SK-N-SH treated with all-trans-retinoic acid at 6 μM for 48 hours (cell line): ENCODE measurements at regions not wholly inside any gene's neighbourhood (a gene's known extent, or its start where the extent isn't known, plus 50 kb on each side); places are given as distances from the start of the nearest gene placed in this dataset.

Experiments used
- ATAC-seq: fragments of 200-7000 bp; cut with Tn5 transposase; 3 replicates; pipeline ENCODE4 v1.9.1; 2020; ENCODE audit warnings: mild to moderate bottlenecking, moderate library complexity
- ARNTL ChIP-seq: fragments of 450-650 bp; formaldehyde crosslinking; IDR thresholded peaks from 2 replicates; pipeline ENCODE4 v1.5.0; 2020; ENCODE audit warnings: low read depth, mild to moderate bottlenecking, moderate library complexity, borderline replicate concordance
- BACH2 ChIP-seq: fragments of 250-450 bp; sonication (Bioruptor Pico); IDR thresholded peaks from 2 replicates; pipeline ENCODE4 v1.9.0; 2021; ENCODE audit warnings: mild to moderate bottlenecking, borderline replicate concordance
- CSDC2 ChIP-seq: fragments of 250-450 bp; sonication (Bioruptor Pico); IDR thresholded peaks from 2 replicates; pipeline ENCODE4 v1.5.0; 2020; ENCODE audit warnings: mild to moderate bottlenecking, moderate library complexity
- ESRRG ChIP-seq: fragments of 250-450 bp; sonication (Bioruptor Pico); IDR thresholded peaks from 2 replicates; pipeline ENCODE4 v1.6.1; 2021; ENCODE audit warnings: mild to moderate bottlenecking
- GLIS3 ChIP-seq: fragments of 250-450 bp; sonication (Bioruptor Pico); IDR thresholded peaks from 2 replicates; pipeline ENCODE4 v1.5.0; 2020; ENCODE audit warnings: mild to moderate bottlenecking, moderate library complexity
- POU6F1 ChIP-seq: fragments of 250-450 bp; sonication (Bioruptor Pico); IDR thresholded peaks from 2 replicates; pipeline ENCODE4 v1.8.0; 2021; ENCODE audit warnings: low read depth, mild to moderate bottlenecking, moderate library complexity, borderline replicate concordance
- PPARA ChIP-seq: fragments of 250-450 bp; sonication (Bioruptor Pico); IDR thresholded peaks from 2 replicates; pipeline ENCODE4 v1.5.0; 2020; ENCODE audit warnings: mild to moderate bottlenecking, borderline replicate concordance
- RARB ChIP-seq: fragments of 250-450 bp; sonication (Bioruptor Pico); IDR thresholded peaks from 2 replicates; pipeline ENCODE4 v1.8.0; 2021; ENCODE audit warnings: mild to moderate bottlenecking, moderate library complexity
- TCF4 ChIP-seq: fragments of 250-450 bp; sonication (Bioruptor Pico); IDR thresholded peaks from 2 replicates; pipeline ENCODE4 v1.8.0; 2021; ENCODE audit warnings: mild to moderate bottlenecking, moderate library complexity, borderline replicate concordance
- TSHZ2 ChIP-seq: fragments of 250-450 bp; sonication (Bioruptor Pico); IDR thresholded peaks from 2 replicates; pipeline ENCODE4 v1.5.0; 2020; ENCODE audit warnings: mild to moderate bottlenecking, moderate library complexity
- ZC3H10 ChIP-seq: fragments of 250-450 bp; sonication (Bioruptor Pico); IDR thresholded peaks from 2 replicates; pipeline ENCODE4 v1.5.1; 2021; ENCODE audit warnings: mild to moderate bottlenecking, moderate library complexity
- ZFP3 ChIP-seq: fragments of 250-450 bp; sonication (Bioruptor Pico); IDR thresholded peaks from 2 replicates; pipeline ENCODE4 v1.5.0; 2020; ENCODE audit warnings: mild to moderate bottlenecking, moderate library complexity
- ZFP30 ChIP-seq: fragments of 450-650 bp; formaldehyde crosslinking; IDR thresholded peaks from 2 replicates; pipeline ENCODE4 v1.5.0; 2022; ENCODE audit warnings: mild to moderate bottlenecking, moderate library complexity
- ZNF565 ChIP-seq: fragments of 450-650 bp; formaldehyde crosslinking; conservative IDR thresholded peaks from 2 replicates; pipeline ENCODE4 v1.5.0; 2020; ENCODE audit warnings: low read depth, mild to moderate bottlenecking, moderate library complexity
- ZNF70 ChIP-seq: fragments of 450-650 bp; formaldehyde crosslinking; IDR thresholded peaks from 2 replicates; pipeline ENCODE4 v1.5.0; 2020; ENCODE audit warnings: mild to moderate bottlenecking, moderate library complexity
- ZNF8 ChIP-seq: fragments of 450-650 bp; formaldehyde crosslinking; IDR thresholded peaks from 2 replicates; pipeline ENCODE4 v1.5.0; 2020; ENCODE audit warnings: mild to moderate bottlenecking, moderate library complexity
- TF ChIP-seq, protein P1 (sequence below): fragments of 250-450 bp; sonication (Bioruptor Pico); IDR thresholded peaks from 2 replicates; pipeline ENCODE4 v1.8.0; 2020; ENCODE audit warnings: mild to moderate bottlenecking, moderate library complexity, borderline replicate concordance
- TF ChIP-seq, protein P2 (sequence below): fragments of 250-450 bp; sonication (Bioruptor Pico); IDR thresholded peaks from 2 replicates; pipeline ENCODE4 v1.5.1; 2020; ENCODE audit warnings: low read depth, mild to moderate bottlenecking, moderate library complexity
- TF ChIP-seq, protein P3 (sequence below): fragments of 250-450 bp; sonication (Bioruptor Pico); IDR thresholded peaks from 2 replicates; pipeline ENCODE4 v1.5.1; 2021; ENCODE audit warnings: mild to moderate bottlenecking, moderate library complexity

DNA sequence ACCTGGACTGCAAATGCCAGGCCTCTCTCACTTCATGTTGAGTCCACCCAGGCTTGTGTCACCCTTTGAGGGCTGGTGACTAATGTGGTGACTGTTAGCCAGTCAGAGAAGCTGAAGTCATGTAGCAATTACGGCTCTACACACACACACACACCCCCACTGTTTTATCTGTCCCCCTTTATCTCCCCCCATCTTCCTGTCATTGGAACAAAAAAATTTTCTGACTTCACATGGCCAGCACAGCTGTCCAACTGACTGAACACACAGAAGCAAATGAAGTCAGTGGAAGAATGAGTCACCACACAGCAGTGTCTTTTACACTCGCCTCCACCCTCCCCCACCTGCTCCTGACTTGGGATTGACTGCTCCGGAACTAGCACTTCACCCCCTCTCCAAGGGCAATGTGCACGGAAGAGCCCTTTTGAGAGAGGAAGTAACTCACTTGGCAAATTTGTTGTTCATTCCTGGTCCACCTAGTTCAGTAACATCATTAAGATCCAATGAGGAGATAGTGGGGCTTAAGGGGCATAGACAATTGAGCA lies 198.0 kb downstream of the RNF144B start:
- TF ChIP-seq ZFP3 (CRISPR knock-in tag) = 0 out of 2 replicates have a peak, but pooled peaks have one; percentile 34
- TF ChIP-seq GLIS3 (CRISPR knock-in tag) = no peak
- TF ChIP-seq, protein P1, sequence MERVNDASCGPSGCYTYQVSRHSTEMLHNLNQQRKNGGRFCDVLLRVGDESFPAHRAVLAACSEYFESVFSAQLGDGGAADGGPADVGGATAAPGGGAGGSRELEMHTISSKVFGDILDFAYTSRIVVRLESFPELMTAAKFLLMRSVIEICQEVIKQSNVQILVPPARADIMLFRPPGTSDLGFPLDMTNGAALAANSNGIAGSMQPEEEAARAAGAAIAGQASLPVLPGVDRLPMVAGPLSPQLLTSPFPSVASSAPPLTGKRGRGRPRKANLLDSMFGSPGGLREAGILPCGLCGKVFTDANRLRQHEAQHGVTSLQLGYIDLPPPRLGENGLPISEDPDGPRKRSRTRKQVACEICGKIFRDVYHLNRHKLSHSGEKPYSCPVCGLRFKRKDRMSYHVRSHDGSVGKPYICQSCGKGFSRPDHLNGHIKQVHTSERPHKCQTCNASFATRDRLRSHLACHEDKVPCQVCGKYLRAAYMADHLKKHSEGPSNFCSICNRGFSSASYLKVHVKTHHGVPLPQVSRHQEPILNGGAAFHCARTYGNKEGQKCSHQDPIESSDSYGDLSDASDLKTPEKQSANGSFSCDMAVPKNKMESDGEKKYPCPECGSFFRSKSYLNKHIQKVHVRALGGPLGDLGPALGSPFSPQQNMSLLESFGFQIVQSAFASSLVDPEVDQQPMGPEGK (CRISPR knock-in tag) = peak; percentile 17; the same call in 1 of the 2 replicates
- no peak for TF ChIP-seq ZC3H10 (CRISPR knock-in tag)
- 0 out of 2 replicates have a peak, but pooled peaks have one; percentile 27 for TF ChIP-seq TSHZ2
- no peak for TF ChIP-seq BACH2
- TF ChIP-seq, protein P2, sequence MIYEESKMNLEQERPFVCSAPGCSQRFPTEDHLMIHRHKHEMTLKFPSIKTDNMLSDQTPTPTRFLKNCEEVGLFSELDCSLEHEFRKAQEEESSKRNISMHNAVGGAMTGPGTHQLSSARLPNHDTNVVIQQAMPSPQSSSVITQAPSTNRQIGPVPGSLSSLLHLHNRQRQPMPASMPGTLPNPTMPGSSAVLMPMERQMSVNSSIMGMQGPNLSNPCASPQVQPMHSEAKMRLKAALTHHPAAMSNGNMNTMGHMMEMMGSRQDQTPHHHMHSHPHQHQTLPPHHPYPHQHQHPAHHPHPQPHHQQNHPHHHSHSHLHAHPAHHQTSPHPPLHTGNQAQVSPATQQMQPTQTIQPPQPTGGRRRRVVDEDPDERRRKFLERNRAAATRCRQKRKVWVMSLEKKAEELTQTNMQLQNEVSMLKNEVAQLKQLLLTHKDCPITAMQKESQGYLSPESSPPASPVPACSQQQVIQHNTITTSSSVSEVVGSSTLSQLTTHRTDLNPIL (CRISPR knock-in tag) = no peak
- no peak for TF ChIP-seq POU6F1 (CRISPR knock-in tag)
- no peak for TF ChIP-seq ZFP30 (CRISPR knock-in tag)
- TF ChIP-seq TCF4 = peak; percentile 35; the same call in 1 of the 2 replicates
- ATAC-seq = peak; percentile 86

DNA sequence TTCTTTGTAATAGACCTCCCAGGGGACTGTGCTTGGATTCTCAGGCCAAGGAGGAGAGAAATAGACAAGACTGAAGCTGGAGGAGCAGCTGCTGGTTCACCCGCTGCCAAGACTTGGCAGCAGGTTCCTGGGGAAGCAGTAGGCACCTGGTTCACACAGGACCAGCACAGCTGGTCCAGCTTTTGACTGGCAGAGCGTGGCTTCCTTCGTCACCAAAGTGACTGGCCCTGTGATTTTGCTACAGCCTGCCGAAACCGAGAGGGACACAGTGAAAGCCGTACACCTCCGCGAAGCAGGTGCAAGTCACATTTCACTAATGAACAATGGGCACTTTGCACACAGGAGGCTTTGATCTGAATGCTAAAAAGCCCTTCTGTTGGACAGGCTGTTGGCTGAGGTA lies 199.0 kb downstream of the RNF144B start:
- ATAC-seq = no peak
- TF ChIP-seq PPARA (CRISPR knock-in tag) (no peak), ZNF8 (CRISPR knock-in tag) (no peak), TSHZ2 (no peak), ARNTL (CRISPR knock-in tag) (no peak), CSDC2 (no peak), ZC3H10 (CRISPR knock-in tag) (no peak), ZNF565 (no peak), GLIS3 (CRISPR knock-in tag) (no peak), TCF4 (no peak), ESRRG (CRISPR knock-in tag) (no peak), ZFP3 (CRISPR knock-in tag) (no peak), ZNF70 (CRISPR knock-in tag) (no peak), RARB (CRISPR knock-in tag) (no peak)
- TF ChIP-seq, protein P1 (CRISPR knock-in tag) = no peak
- TF ChIP-seq, protein P2 (CRISPR knock-in tag) = no peak
- TF ChIP-seq, protein P3, sequence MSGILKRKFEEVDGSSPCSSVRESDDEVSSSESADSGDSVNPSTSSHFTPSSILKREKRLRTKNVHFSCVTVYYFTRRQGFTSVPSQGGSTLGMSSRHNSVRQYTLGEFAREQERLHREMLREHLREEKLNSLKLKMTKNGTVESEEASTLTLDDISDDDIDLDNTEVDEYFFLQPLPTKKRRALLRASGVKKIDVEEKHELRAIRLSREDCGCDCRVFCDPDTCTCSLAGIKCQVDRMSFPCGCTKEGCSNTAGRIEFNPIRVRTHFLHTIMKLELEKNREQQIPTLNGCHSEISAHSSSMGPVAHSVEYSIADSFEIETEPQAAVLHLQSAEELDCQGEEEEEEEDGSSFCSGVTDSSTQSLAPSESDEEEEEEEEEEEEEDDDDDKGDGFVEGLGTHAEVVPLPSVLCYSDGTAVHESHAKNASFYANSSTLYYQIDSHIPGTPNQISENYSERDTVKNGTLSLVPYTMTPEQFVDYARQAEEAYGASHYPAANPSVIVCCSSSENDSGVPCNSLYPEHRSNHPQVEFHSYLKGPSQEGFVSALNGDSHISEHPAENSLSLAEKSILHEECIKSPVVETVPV (CRISPR knock-in tag) = no peak
- TF ChIP-seq, all 23 proteins: peak for 0
